Body of pancreas (tissue), 4 donors: ENCODE measurements at regions not wholly inside any gene's neighbourhood (a gene's known extent, or its start where the extent isn't known, plus 50 kb on each side); places are given as distances from the start of the nearest gene placed in this dataset.

Experiments
- ATAC-seq: fragments of 150-250 bp; one replicate; pipeline ENCODE4 v1.9.1; 2016
- DNase-seq, 4 donors: peaks; one replicate each; pipeline ENCODE4 v3.0.0-alpha.2; 2019
- H3K27ac ChIP-seq, 4 donors: fragments of 200-600 bp; sonication (generic); 1 replicate in 3 of 4; 2 replicates in 1 of 4; pipeline versions ENCODE4 v1.5.1 to v1.6.1; 2016 to 2019; ENCODE audit warnings: mild to moderate bottlenecking in 1 of 4, mixed read lengths in 1 of 4, moderate library complexity in 1 of 4
- H3K27me3 ChIP-seq, 2 donors: fragments of 200-600 bp; sonication (generic); one replicate each; pipeline ENCODE4 v1.6.0; 2016; ENCODE audit warnings: mild to moderate bottlenecking in 1 of 2
- H3K36me3 ChIP-seq, 2 donors: fragments of 200-600 bp; sonication (generic); replicated peaks in 1 of 2; 2 replicates each; pipeline ENCODE4 v1.5.1; 2016; ENCODE audit warnings: low read depth in 2 of 2; ENCODE audit not compliant: insufficient read depth in 1 of 2
- H3K4me1 ChIP-seq: fragments of 200-600 bp; sonication (generic); one replicate; pipeline ENCODE4 v1.6.0; 2016
- H3K4me3 ChIP-seq, 2 donors: fragments of 200-600 bp; sonication (generic); 1 replicate in 1 of 2; 2 replicates in 1 of 2; pipeline ENCODE4 v1.5.1; 2016 to 2019
- H3K9me3 ChIP-seq, 3 donors: fragments of 200-600 bp; sonication (generic); 1 replicate in 2 of 3; 2 replicates in 1 of 3; pipeline ENCODE4 v1.5.1; 2016
- CTCF ChIP-seq, 7 experiments: fragments of 450-650 bp in 4 of 7; fragments of 200-600 bp in 3 of 7; sonication (generic) in 3 of 7; IDR thresholded peaks; one replicate each; pipeline ENCODE4 v1.5.1; 2016 to 2019; ENCODE audit warnings: antibody characterized with exemption in 7 of 7
- POLR2A ChIP-seq, 3 donors: fragments of 450-650 bp; IDR thresholded peaks; one replicate each; pipeline ENCODE4 v1.6.1; 2016; ENCODE audit warnings: antibody characterized with exemption in 3 of 3, mild to moderate bottlenecking in 2 of 3
- WGBS, 2 donors: methylation state at CpG; one replicate each; pipeline ENCODE4 v1.1.5; 2017; 5-methylcytosine and 5-hydroxymethylcytosine counted together
- intact Hi-C: fragments of 100-400 bp; cut with DNase I; formaldehyde crosslinking; loops from one replicate; pipeline ENCODE4 v1.15.1; 2023

DNA sequence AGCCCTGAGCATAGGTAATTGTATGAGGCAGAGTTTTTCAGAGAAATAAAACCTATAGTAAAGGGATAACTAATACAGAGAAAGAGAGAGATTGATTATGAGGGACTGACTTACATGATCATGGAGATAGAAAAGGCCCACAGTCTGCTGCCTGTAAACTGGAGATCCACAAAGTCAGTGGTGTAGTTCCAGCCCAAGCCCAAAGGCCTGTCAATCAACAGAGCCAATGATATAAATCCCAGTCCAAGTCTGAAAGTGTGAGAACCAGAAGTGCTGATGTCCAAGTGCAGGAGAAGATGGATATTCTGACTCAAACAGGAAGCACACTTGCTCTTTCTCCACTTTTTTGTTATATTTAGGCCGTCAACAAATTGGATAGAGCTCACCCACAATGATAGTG lies 340.1 kb upstream of the RGS18 start:
- Histone ChIP-seq H3K27ac (no peak overlapping the region), H3K4me1 (no peaks in the 10 kb centered on the region), H3K9me3 (peaks cover 0 to 4% (median 0%) of the 10 kb centered on the region in 3 donors), H3K36me3 (no peaks in the 10 kb centered on the region), H3K4me3 (no peak overlapping the region), H3K27me3 (no peaks in the 10 kb centered on the region)
- 71 to 86% methylated on average over 1 of the region's 1 CpG for WGBS, 2 donors
- no peak for DNase-seq
- no peak for ATAC-seq
- TF ChIP-seq CTCF (IDR thresholded peaks at IDR 0.05), result no peak
- no peak for TF ChIP-seq POLR2A (IDR thresholded peaks at IDR 0.05)
- intact Hi-C loops, result no loop called here

GRCh38 chr1:191831572-191831971 lies 326.7 kb upstream of the RGS18 start:
- ATAC-seq, result no peak
- Histone ChIP-seq H3K4me3 (no peak overlapping the region), H3K36me3 (no peaks in the 10 kb centered on the region), H3K27me3 (no peaks in the 10 kb centered on the region), H3K4me1 (no peaks in the 10 kb centered on the region), H3K27ac (no peak overlapping the region), H3K9me3 (no peaks in the 10 kb centered on the region)
- DNase-seq, result no peak
- intact Hi-C loops, result no loop called here
- peak in 1 of 7 experiments; percentile 31 for TF ChIP-seq CTCF (IDR thresholded peaks at IDR 0.05)
- TF ChIP-seq POLR2A (IDR thresholded peaks at IDR 0.05), result no peak
- WGBS, 2 donors, result 53 to 57% methylated on average over 4 of the region's 4 CpGs

- Histone ChIP-seq H3K36me3 (no peaks in the 10 kb centered on the region), H3K27me3 (no peaks in the 10 kb centered on the region), H3K9me3 (no peaks in the 10 kb centered on the region), H3K27ac (no peak overlapping the region), H3K4me1 (no peaks in the 10 kb centered on the region), H3K4me3 (no peak overlapping the region)
- DNase-seq (no peak), ATAC-seq (no peak)
- TF ChIP-seq CTCF (IDR thresholded peaks at IDR 0.05) (no peak), POLR2A (IDR thresholded peaks at IDR 0.05) (no peak)
- intact Hi-C loops, result no loop called here
- WGBS, 2 donors, result 61 to 74% methylated on average over 2 of the region's 2 CpGs
These were observed 318.4 kb upstream of the RGS18 start for GRCh38 chr1:191839891-191840290.

DNA sequence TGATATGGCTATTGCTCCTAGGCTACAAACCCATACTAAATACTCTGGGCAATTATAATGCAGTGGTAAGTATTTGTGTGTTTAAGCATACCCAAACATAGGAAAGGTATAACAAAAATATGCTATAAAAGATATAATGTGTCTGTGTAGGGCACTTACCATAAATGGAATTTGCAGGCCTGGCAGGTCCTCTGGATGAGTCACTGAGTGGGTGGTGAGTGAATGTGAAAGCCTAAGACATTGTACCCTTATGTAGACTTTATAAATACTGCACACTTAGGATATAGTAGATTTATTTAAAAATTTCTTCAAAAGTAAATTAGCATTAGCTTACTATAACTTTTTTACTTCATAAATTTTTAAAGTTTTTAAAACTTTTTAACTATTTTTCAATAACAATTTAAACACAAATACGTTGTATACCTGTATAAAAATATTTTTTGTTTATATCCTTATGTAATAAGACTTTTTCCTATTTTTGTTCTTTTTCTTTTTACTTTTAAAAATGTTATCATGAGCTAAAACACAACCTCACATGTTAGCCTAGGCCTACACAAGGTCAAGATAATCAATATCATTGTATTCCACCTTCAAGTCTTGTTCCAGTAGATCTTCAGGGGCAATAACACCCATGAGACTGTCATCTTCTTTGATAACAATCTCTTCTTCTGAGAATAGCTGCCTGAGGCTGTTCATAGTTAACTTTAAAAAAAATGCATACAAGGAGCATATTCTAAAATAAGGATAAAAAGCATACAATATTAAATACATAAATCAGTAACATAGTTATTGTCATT lies 306.3 kb upstream of the RGS18 start:
- no peaks in the 10 kb centered on the region for H3K9me3 ChIP-seq
- 74 to 76% methylated on average over 1 of the region's 1 CpG for WGBS, 2 donors
- H3K27ac ChIP-seq, result no peak overlapping the region
- H3K36me3 ChIP-seq, result no peaks in the 10 kb centered on the region
- no peaks in the 10 kb centered on the region for H3K4me1 ChIP-seq
- ATAC-seq (no peak), DNase-seq (no peak)
- TF ChIP-seq POLR2A (IDR thresholded peaks at IDR 0.05) (no peak), CTCF (IDR thresholded peaks at IDR 0.05) (no peak)
- H3K27me3 ChIP-seq, result no peaks in the 10 kb centered on the region
- intact Hi-C loops, result no loop called here
- no peak overlapping the region for H3K4me3 ChIP-seq

- no peak overlapping the region for H3K27ac ChIP-seq
- DNase-seq, result no peak
- no peaks in the 10 kb centered on the region for H3K36me3 ChIP-seq
- H3K27me3 ChIP-seq, result no peaks in the 10 kb centered on the region
- no peak for ATAC-seq
- intact Hi-C loops, result no loop called here
- WGBS, 2 donors, result 76 to 93% methylated on average over 1 of the region's 1 CpG
- H3K4me1 ChIP-seq, result no peaks in the 10 kb centered on the region
- H3K9me3 ChIP-seq, result no peaks in the 10 kb centered on the region
- TF ChIP-seq POLR2A (IDR thresholded peaks at IDR 0.05) (no peak), CTCF (IDR thresholded peaks at IDR 0.05) (no peak)
- H3K4me3 ChIP-seq, result no peak overlapping the region
These were observed 305.4 kb upstream of the RGS18 start for GRCh38 chr1:191852907-191853306.
